AG04450 (cell line): ENCODE measurements at regions not wholly inside any gene's neighbourhood (a gene's known extent, or its start where the extent isn't known, plus 50 kb on each side); places are given as distances from the start of the nearest gene placed in this dataset.

ENCODE experiments used
- CTCF ChIA-PET: fragments of 300-600, 350-600 bp; formaldehyde crosslinking; extraction: SDS; loops from one replicate; lab custom pipeline; 2022; ENCODE audit warnings: antibody characterized with exemption, inconsistent platforms; lab: Charles Lee
- POLR2A ChIA-PET: fragments of 350-600 bp; formaldehyde crosslinking; extraction: SDS; loops from one replicate; lab custom pipeline; 2021; ENCODE audit warnings: antibody characterized with exemption, inconsistent platforms; lab: Yijun Ruan, JAX
- DNase-seq: peaks from one replicate; pipeline ENCODE4 v3.0.0-alpha.2; 2011; ENCODE audit warnings: low read depth, low spot score
- H3K27ac ChIP-seq: one replicate; pipeline ENCODE4 v1.5.1; 2012; ENCODE audit warnings: low read depth, low read length, control low read depth
- H3K27me3 ChIP-seq: one replicate; pipeline ENCODE4 v1.6.0; 2012; ENCODE audit warnings: low read length; ENCODE audit not compliant: control insufficient read depth, insufficient read depth
- H3K4me3 ChIP-seq: 2 replicates; pipeline ENCODE4 v1.5.1; 2011; ENCODE audit warnings: mild to moderate bottlenecking, low read depth, low read length, control low read depth
- H3K9me3 ChIP-seq: 2 replicates; pipeline ENCODE4 v1.5.1; 2012; ENCODE audit warnings: low read length; ENCODE audit not compliant: control insufficient read depth, insufficient read depth
- CTCF ChIP-seq: IDR thresholded peaks from 2 replicates; pipeline ENCODE4 v1.5.1; 2011; ENCODE audit warnings: low read depth, low read length, control low read depth, inconsistent platforms

GRCh38 chr9:2477755-2478154 lies 143.8 kb upstream of the VLDLR start:
- ChIA-PET POLR2A (interaction anchor here (0.7 to 0.8 kb wide), 2 partner anchors 16 to 80 kb away, joined by 3 to 5 read pairs; no protein-coding TSS in a partner anchor), CTCF (no interaction called here)
- no peak for DNase-seq
- no peak for TF ChIP-seq CTCF
- H3K4me3 ChIP-seq, result no peak overlapping the region
- H3K27ac ChIP-seq, result no peak overlapping the region
- no peaks in the 10 kb centered on the region for H3K9me3 ChIP-seq
- no peaks in the 10 kb centered on the region for H3K27me3 ChIP-seq

DNA sequence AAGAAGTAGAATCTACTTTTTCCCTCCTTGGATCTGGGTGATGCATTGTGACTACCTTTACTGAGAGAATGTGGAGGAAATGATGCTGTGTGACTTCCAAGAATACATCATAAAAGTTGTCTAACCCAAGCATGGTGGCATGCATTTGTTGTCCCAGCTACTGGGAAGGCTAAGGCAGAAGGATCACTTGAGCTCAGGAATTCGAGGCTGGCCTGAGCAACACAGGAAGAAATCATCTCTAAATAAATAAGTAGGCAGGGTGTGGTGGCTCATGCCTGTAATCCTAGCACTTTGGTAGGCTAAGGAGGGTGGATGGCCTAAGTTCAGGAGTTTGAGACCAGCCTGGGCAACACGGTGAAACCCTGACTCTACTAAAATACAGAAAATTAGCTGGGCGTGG lies 143.2 kb upstream of the VLDLR start:
- TF ChIP-seq CTCF, result no peak
- Histone ChIP-seq H3K9me3 (no peaks in the 10 kb centered on the region), H3K27me3 (no peaks in the 10 kb centered on the region), H3K4me3 (no peak overlapping the region), H3K27ac (no peak overlapping the region)
- DNase-seq, result no peak
- POLR2A ChIA-PET, result interaction anchor here (0.7 to 0.8 kb wide), 2 partner anchors 16 to 79 kb away, joined by 3 to 5 read pairs; no protein-coding TSS in a partner anchor
- CTCF ChIA-PET, result no interaction called here

DNA sequence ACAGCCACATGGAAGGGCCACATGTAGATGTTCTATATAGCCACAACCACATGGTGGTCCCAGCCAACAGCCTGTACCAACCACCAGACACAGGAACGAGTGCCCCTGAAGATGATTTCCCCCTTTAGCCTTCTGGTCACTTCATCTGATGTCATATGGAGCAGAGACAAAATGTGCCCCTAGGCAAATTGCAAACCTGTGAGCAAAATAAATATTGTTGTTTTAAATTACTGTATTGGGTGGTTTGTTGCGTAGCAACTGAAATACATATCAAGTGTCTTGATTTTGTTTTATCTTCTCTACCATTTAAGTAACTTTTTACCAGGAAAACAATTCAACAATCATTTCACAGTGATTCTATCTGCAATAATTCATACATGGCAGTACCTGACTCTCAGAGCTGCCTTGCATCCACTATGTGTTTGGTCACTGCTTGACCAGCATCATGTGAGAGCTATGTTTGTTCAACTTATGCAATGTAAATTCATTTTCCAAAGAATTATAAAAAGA lies 142.5 kb upstream of the VLDLR start:
- no peak for TF ChIP-seq CTCF
- no peak for DNase-seq
- Histone ChIP-seq H3K4me3 (no peak overlapping the region), H3K27me3 (no peaks in the 10 kb centered on the region), H3K9me3 (no peaks in the 10 kb centered on the region), H3K27ac (no peak overlapping the region)
- CTCF ChIA-PET, result no interaction called here
- POLR2A ChIA-PET, result no interaction called here

- ChIA-PET POLR2A (no interaction called here), CTCF (no interaction called here)
- H3K27ac ChIP-seq, result no peak overlapping the region
- no peaks in the 10 kb centered on the region for H3K9me3 ChIP-seq
- no peak for DNase-seq
- no peak overlapping the region for H3K4me3 ChIP-seq
- no peak for TF ChIP-seq CTCF
- H3K27me3 ChIP-seq, result no peaks in the 10 kb centered on the region
Measured at GRCh38 chr9:2480255-2480837, 141.2 kb upstream of the VLDLR start.

DNA sequence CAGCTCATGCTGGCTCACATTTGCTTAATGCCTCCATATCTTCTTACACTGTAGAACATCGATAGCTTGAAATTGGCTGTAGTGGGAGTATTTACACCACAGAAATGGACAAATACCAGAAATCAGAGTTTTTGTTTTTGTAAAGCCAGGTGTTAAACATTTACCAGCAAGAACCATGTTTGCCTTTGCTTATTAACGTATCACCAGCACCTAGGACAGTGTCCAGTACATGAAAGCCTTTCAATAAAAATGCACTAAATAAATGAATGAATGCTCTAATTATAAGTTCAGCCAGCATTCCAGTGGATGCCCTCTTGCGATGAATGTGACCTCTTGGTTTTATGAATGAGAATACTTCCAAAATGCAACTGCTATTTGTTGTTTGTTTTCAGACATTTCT lies 140.4 kb upstream of the VLDLR start:
- Histone ChIP-seq H3K27ac (no peak overlapping the region), H3K4me3 (no peak overlapping the region), H3K27me3 (no peaks in the 10 kb centered on the region), H3K9me3 (no peaks in the 10 kb centered on the region)
- no peak for TF ChIP-seq CTCF
- CTCF ChIA-PET, result no interaction called here
- no peak for DNase-seq
- POLR2A ChIA-PET, result no interaction called here
